HG02973 (cell line): ENCODE measurements at regions not wholly inside any gene's neighbourhood (a gene's known extent, or its start where the extent isn't known, plus 50 kb on each side); places are given as distances from the start of the nearest gene placed in this dataset.

Source experiments
- ATAC-seq: cut with Tn5 transposase; IDR thresholded peaks from one replicate; pipeline ENCODE4 v1.9.1; 2021; ENCODE audit warnings: moderate library complexity; ENCODE audit not compliant: unreplicated experiment

GRCh38 chr22:49097171-49097925 lies 730.3 kb downstream of the BRD1 start:
- ATAC-seq, result no peak

- no peak for ATAC-seq
Measured at GRCh38 chr22:49096476-49096875, 731.2 kb downstream of the BRD1 start.

- no peak for ATAC-seq
Measured at GRCh38 chr22:49095366-49095765, 732.3 kb downstream of the BRD1 start.

GRCh38 chr22:49094858-49095257 lies 732.8 kb downstream of the BRD1 start:
- no peak for ATAC-seq

DNA sequence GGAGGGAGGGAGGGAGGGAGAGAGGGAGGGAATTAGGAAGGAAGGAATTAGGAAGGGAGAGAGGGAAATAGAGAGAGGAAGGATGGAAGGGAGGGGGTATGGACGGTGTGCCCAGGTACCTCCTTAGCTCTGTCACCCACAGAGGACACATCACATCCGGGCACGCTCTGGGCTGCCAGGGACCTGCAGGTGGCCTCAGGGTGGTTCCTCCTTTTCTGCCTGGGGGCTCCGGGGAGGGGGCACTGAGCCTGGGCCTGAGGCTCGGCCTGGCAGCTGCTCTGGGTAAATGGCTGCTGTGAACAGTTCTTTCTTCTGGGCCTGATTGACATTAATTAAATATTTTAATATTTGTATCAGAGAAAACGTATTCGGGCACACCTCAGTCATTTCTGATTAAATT lies 733.5 kb downstream of the BRD1 start:
- ATAC-seq, result no peak

GRCh38 chr22:49093192-49093880 lies 734.3 kb downstream of the BRD1 start:
- no peak for ATAC-seq

DNA sequence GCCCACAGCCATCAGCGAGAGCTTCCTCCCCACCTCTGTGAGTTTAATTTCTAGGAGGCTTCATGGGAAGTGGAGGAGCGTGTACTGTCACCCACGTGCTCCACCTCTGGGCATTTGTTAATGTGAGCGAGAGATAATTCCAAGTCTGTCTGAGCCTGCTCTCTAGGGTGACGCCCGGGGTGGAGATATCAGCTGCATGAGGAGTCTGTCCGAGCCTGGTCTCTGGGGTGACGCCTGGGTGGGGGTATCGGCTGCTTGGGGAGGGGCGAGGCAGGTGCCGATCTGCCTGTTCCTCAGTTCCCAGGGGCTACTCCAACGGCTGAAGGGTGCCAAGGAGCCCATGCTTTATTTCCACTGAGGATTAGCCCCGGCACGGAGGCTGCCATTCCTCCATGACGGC lies 735.0 kb downstream of the BRD1 start:
- ATAC-seq, result no peak

DNA sequence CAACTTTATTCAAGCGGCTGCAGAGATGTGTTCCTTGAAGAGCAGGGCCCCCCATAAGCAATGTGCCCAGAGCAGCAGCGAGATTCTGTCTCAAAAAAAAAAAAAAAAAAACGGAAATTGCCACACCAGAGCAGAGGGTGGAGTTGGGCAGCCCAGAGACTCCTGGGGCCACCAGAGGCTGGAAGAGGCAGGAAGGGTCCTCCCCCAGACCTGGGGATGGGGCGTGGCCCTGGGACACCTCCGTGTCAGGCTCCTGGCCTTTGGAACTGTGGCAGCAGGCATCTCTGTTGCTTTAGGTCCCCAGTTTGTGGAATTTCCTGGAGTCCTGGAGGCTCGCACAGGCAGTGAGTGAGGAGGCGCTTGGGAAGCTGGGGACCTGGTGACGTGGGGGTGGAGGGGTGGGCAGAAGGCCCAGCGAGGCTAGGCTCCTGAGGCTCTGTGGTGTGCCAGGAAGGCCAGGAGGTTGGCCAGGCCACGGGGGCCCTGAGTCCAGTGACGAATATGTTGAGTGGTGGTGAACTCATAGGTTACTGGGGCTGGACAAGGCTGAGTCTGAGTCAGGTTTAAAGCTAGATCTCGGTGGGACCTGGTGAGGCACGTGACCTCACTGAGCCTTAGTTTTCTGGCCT lies 735.6 kb downstream of the BRD1 start:
- ATAC-seq, result no peak

- no peak for ATAC-seq
Measured at GRCh38 chr22:49091451-49091850, 736.2 kb downstream of the BRD1 start.

GRCh38 chr22:49090853-49091135 lies 736.9 kb downstream of the BRD1 start:
- no peak for ATAC-seq

DNA sequence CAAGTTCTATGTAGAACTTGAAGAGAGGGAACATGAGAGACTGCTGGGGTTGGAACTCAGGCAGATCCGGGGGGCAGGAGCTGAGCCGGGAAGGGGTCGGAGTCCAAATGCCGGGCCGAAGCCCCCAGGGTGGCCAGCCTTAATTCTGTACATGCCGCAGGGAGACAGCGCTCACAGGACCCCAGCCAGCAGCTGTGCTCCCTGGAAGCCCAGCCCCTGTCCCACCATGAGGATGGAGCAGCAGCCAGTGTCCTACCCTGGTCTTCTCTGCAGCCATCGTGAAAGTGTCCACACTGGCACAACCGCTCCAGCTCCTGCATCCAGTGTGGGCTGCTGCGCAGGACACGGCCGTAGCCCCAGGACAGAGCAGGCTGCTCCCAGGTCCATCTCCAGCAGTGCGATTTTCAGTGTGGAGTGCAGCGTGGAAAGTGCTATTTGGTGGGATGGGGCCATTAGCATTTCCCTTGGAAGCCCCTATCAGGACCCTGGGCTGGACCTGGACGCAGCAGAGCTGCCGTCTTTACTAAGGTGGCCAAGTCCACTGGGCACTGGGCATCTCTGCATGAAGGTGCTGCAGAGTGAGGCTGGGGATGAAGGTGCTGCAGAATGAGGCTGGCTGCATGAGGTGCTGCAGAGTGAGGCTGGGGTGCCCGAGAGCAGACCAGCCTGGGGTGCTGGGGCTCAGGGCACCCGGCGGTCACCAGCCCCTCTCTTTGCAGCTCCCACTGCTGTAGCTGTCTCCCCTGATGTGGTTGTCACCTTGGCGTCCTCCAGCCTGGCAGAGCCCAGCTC lies 737.4 kb downstream of the BRD1 start:
- no peak for ATAC-seq

DNA sequence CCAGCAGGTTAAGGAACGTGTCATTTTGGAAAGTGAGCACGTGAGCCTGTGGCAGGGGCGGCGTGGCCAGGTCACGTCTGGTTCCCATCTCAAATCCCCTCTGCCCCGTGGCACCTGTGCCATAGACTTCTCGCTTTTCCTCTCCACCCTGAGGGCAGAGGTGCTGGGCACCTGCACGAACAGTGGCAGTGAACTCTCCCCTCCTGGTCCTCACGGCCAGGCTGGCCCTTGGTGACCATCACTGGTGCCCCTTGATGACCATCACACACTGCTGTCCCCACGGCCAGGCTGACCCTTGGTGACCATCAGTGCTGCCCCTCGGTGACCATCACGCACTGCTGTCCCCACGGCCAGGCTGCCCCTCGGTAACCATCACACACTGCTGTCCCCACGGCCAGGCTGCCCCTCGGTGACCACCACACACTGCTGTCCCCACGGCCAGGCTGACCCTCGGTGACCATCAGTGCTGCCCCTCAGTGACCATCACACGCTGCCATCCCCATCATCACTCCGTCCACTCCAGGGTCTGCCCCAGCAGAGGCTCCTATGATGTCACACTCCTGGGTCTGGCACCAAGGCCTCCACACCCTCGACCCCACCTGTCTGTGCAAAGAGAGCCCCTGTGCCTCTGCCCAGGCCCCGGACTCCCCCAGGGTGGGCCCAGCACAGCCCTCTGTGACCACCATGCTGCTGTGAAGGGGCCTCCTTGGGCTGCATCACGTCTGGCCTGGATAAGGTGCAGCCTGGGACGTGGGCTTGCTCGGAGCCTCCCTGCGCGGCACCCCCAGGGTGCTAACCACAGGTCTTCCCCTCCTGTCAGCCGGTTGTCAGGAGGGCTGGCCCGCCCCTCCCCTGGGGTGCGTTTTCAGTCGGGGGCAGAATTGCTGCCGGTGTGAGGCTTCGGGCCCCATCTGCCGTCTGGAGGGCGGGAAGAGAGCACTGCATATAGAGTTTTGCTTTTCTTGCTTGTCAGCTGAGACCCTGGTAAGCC lies 738.6 kb downstream of the BRD1 start:
- no peak for ATAC-seq

DNA sequence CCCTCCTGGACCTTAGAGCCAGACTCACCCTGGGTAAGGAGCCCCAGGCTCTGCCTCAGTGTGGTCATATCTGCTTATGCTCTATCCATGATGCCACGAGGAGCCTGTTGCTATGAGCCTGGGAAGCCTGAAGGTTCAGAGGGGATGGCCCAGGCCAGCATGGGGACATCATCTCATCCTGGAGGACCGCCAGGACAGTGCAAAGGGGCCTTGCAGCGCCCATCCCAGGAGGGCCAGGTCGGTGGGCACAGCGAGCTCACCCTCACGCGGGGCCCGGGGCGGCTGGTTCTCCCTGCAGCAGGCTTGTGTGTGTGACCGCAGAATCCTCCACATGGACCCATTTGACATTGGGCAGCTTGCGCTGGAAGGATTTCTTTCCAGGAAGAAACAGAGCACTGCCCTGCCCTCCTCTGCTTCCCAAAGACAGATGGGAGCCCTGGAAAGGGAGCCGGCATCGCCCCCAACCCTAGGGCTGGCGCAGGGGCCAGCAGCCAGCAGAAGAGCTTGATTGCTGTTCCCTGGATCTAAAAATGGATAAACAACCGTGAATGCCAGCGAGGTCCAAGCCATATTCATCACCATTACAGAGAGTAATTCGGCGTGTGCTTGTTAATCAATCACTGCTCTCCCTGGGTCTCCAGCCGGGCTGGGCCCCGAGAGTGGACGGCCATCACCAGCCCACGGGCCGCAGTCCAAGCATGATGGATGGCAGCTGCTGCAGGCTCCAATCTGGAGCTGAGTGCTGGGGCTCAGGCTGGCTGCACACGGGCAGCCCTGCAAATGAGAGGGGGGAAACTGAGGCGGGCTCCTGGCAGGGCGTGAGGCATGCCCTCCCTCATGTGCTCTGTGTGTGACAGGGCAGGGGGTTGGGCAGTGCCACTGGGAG lies 739.7 kb downstream of the BRD1 start:
- no peak for ATAC-seq

- ATAC-seq, result no peak
Measured at GRCh38 chr22:49087198-49087597, 740.5 kb downstream of the BRD1 start.

- no peak for ATAC-seq
Measured at GRCh38 chr22:49086606-49087157, 741.0 kb downstream of the BRD1 start.

GRCh38 chr22:49086181-49086580 lies 741.5 kb downstream of the BRD1 start:
- no peak for ATAC-seq

DNA sequence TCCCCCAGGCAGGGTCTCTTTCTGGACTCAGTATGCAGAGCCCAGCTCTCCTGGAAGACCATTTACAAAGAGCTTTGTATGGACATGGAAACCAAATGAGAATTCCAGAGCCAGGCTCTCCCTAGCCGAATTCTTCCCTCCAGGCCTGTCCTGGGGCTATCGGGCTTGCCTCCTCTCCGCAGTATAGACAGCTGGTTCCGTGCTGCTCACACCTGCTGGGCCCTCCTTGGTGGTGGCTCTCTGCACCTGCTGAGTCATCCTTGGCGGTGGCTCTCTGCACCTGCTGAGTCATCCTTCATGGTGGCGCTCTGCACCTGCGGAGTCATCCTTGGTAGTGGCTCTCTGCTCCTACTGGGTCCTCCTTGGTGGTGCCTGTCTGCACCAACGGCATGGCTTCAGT lies 743.5 kb downstream of the BRD1 start:
- ATAC-seq, result no peak

DNA sequence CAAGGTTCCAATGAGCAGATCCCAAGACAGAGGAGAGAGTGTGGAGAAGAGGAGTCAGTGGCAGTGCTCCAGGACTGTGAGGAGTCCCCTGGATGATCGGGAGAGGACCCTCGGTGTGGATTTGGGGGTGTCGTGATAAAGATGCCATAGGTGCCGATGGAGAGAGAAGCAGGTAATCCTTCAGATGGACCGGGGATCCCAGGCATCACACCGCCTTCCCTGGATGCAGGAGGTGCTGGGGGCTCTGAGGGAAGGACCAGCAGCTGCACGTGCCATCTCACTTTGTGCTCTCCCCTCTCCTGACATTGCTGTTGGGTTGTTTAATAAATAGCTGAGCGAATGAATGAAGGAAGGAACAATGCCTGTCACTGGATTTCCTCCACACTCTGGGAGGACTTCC lies 744.1 kb downstream of the BRD1 start:
- ATAC-seq, result no peak

GRCh38 chr22:49082451-49082850 lies 745.2 kb downstream of the BRD1 start:
- ATAC-seq, result no peak
